ENCODE measurements at regions not wholly inside any gene's neighbourhood (a gene's known extent, or its start where the extent isn't known, plus 50 kb on each side); places are given as distances from the start of the nearest gene placed in this dataset.
"Not testable (repeated sequence)": the region's sequence is repeated elsewhere in the genome, so short reads cannot be mapped to it uniquely, and the experiment has no call there.

GRCh38 chr7:50251765-50252164, 52.8 kb upstream of the IKZF1 start:
- DNase-seq (ENCODE audit: low spot score): no peak

DNA sequence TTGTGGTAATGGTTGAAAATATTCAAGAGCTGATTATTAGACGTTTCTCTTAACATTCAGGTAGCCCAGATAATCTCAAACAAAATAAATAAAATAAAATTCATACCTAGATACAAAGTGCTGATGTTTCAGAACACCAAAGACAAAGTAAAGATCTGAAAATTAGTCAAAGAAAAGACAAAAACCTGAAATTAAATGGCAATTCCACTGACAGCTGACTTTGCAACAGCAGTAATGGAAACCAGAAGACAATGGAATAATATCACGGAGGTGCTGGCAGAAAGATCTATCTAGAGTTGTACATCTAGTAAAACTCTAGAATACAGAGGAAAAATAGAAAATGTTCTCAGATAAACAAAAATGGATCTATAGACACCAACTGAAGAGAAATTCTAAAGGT, 58.0 kb upstream of the IKZF1 start:
- no peak for DNase-seq (ENCODE audit: low spot score)

- DNase-seq (ENCODE audit: low spot score): not testable (repeated sequence)
Observed at GRCh38 chr7:50242111-50242510, 62.4 kb upstream of the IKZF1 start.

- not testable (repeated sequence) for DNase-seq (ENCODE audit: low spot score)
Observed at GRCh38 chr7:50240699-50241098, 63.8 kb upstream of the IKZF1 start.

DNA sequence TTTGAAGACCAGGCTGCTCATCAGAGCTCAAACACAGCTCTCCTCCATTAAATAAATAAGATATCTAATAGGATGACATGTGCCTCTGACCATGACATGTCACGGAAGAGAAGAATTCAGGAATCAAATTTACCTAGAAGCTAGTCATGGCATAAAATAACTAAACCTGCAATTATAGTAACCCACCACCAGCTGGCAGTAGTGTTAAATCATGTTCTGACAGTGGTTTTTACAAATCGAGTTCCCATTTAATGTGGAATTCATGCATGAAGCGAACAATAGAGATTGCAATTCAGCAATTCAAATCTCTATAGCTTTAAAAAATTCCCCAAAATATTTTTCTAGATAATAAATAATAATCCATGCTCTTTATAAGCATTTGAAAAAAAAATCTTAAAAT, 74.6 kb upstream of the IKZF1 start:
- peak; percentile 62 for DNase-seq (ENCODE audit: low spot score)

GRCh38 chr7:50228148-50228547, 76.4 kb upstream of the IKZF1 start:
- no peak for DNase-seq (ENCODE audit: low spot score)

- no peak for DNase-seq (ENCODE audit: low spot score)
Observed at GRCh38 chr7:50227726-50228125, 76.8 kb upstream of the IKZF1 start.

GRCh38 chr7:50226669-50227068, 77.8 kb upstream of the IKZF1 start:
- no peak for DNase-seq (ENCODE audit: low spot score)

DNA sequence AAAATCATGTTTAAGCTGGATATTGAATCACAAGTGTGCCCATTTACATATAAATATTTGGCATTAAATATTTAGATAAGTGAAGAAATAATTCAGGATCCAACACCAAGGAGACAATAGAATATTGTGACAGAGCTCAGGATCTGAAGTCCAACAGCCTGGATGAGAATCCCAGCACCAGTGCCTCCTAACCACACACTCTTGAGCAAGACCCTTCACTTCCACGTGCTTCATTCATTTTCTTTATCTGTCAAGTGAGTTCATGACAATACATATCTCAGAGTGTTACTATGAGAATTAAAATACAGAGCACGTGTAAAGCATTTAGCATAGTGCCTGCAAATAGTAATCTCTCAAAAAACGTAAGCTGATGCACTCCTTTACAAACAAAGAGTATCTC, 78.4 kb upstream of the IKZF1 start:
- no peak for DNase-seq (ENCODE audit: low spot score)

DNA sequence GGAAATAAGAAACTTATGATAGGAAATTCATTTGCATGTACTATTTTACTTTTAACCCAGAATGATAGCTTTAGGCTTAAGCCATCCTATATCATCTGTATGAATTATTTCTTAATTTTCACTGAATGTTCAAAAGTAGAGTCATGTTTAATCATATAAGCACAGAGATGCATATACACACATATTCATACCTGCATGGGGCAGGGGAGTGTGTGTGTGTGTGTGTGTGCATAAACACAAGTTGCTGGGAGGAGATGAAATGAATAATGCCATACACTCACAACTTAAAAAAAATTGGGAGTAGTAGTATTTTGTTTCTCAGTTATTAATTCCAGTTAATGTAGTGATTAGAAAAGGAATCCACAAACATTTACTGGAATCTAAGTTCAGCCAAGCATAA, 83.1 kb upstream of the IKZF1 start:
- no peak for DNase-seq (ENCODE audit: low spot score)

DNA sequence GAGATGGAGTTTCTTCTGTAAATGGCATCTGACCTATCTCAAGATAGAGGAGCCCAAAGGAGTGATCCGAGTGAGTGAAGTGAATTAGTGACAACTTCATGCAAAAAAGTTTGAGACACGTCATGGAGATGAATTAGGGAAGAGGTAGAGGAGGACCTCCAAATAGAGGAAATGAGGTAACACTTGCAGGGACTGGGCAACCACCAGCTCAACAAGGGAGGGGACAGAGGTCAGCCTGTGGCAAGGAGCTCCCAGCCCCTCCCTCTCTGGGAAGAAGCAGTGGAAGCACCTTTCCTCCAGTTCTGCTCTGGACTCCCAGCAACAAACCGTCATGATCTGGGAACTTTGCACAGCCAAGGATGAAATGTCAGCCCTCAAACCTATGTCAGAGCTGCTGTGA, 83.5 kb upstream of the IKZF1 start:
- no peak for DNase-seq (ENCODE audit: low spot score)

- DNase-seq (ENCODE audit: low spot score): no peak
Observed at GRCh38 chr7:50220273-50220672, 84.2 kb upstream of the IKZF1 start.

DNA sequence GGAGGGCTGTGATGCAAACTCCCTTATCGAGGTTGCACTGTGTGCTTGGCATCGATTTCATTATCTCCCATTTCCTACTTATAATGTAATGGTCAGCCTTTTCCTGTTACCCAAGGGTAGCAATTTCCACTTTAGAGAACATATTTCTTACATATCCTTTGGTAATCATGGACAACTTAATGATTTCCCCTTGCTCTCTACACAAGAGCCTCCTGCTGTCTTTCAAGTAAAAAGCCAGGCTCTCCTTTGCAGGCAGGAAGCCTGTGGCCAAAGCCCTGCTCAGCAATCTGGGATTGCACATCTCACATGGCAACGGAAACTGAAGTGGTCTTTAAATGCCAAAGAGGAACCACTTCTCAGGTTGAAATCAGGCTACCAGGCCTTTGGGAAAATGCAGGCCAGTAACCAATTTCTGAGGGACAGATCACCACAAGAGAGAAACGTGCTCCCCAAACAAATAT, 86.7 kb upstream of the IKZF1 start:
- no peak for DNase-seq (ENCODE audit: low spot score)

GRCh38 chr7:50217401-50217800, 87.1 kb upstream of the IKZF1 start:
- DNase-seq (ENCODE audit: low spot score): no peak

DNA sequence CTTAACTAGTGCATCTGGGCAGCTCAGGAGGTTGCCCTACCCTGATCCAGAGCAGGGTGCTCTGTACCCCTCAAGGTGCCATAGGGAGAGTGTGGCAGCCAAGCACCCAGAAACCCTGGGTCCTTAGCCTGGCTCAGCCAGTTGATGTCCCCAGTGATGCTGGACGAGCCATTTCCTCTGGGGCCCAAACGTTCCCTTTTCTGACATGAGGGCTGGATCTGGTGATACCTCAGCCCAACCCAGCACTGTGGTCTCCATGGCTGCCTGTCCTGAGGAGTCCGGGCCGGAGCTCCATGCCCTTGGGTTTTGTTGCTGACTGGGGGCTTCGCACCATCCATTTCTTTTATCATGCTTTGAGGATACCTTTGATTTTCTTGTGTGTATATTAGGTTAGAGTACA, 87.9 kb upstream of the IKZF1 start:
- DNase-seq (ENCODE audit: low spot score): no peak

DNA sequence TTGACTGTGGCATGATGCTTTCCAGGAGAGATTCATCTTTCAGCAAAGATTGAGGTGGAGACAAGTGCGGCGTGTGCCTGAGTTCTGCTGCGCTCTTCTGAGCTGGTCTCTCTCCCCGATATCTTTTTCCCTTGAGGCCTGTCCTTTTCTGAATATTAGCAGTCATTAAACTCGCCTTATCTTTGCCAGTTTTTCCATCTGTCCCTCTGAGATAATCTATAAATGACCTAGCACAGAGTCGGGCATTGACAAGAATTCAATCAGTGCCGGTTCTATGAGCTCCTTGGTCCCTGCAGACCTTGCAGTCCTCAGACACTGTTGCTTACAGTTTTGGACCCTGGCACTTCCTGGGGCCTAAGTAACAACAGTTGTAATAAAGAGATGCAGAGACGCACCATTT, 89.7 kb upstream of the IKZF1 start:
- DNase-seq (ENCODE audit: low spot score): no peak

DNA sequence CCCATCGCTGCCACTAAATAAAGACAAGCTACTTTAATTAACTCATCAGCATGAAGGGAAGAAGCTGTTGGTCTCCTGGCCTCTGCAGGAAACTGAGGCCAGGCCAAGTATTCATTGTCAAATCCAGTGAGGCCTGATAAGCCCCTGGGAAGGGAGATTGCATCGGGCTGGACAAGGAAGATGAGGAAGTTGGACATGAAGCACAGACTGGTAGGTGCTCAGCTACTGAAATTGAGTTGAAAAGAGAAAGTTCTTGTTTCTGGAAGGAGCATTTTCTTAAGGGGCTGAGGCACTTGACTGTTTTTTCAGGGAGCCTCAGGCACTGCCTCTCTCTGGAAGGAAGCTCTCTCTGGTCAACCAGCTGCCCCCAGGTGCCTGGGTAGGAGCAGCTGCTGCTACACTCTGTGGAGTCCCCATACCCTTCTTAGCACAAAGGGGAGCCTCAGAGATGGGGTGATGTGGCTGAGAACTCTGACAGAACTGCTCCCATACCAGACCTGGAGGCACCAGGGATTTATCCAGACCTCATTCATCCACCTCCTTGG, 90.3 kb upstream of the IKZF1 start:
- DNase-seq (ENCODE audit: low spot score): no peak

DNA sequence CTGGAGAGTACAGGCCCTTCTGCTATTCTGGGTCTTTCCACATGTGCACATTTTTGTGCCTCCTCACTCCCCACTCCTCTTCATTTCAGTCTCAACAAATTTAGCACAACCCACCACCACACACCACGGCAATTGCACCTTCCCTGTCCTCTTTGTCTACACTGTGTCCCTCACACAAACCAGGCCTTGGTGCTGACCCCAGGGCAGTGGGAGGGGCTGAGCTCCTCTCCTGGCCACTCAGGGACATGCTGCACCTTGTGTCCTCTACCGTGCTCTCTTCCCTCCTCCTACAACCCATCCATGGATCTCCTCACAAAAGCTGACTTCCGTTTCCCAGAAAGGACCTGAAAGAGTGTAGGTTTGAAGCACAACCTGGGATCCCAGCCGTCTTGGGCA, 90.9 kb upstream of the IKZF1 start:
- DNase-seq (ENCODE audit: low spot score): no peak

DNA sequence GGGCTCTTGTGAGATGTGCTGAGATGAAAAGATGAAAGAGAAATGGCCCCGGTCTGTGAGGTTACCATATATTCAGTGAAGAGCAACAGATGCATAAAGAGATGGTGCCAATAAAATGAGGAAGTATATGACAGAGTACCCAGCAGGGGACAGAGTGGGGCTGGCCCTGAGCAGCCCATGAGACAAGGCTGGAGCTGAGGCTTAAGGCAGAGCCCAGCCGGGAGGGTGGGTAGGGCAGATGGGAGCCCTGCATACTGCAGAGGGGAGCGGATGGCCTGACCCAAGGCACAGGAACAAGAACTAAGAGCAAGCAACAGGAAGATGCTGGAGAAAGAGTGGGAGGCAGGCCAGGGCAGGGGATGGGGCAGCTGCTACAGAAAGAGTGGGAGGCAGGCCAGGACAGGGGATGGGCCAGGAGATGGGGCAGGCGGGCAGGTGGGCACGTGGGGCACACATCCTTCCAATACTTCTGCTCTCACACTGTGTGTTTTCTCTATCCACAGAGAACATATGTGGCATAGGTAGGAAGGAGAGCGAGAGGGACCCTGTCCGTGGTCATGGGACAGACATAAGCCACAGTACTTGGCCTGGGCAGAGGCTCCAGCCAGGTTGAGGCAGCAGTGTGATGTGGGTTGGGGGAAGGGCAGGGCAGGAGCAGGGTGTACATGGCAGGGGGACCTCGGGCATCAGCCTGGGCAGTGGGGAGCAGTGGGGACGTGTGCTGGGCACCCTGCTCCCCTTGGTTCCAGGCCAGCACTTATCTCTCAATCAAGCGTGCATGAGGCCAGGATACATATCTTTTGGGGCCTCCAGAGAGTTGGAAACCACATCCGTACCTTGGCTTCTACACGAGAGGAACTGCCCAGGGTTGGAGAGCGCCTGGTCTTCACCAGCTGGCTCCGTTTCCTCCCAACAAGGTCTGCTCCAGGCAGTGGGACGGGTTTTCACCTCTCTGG, 91.6 kb upstream of the IKZF1 start:
- no peak for DNase-seq (ENCODE audit: low spot score)

GRCh38 chr7:50212016-50212325, 92.5 kb upstream of the IKZF1 start:
- no peak for DNase-seq (ENCODE audit: low spot score)

DNA sequence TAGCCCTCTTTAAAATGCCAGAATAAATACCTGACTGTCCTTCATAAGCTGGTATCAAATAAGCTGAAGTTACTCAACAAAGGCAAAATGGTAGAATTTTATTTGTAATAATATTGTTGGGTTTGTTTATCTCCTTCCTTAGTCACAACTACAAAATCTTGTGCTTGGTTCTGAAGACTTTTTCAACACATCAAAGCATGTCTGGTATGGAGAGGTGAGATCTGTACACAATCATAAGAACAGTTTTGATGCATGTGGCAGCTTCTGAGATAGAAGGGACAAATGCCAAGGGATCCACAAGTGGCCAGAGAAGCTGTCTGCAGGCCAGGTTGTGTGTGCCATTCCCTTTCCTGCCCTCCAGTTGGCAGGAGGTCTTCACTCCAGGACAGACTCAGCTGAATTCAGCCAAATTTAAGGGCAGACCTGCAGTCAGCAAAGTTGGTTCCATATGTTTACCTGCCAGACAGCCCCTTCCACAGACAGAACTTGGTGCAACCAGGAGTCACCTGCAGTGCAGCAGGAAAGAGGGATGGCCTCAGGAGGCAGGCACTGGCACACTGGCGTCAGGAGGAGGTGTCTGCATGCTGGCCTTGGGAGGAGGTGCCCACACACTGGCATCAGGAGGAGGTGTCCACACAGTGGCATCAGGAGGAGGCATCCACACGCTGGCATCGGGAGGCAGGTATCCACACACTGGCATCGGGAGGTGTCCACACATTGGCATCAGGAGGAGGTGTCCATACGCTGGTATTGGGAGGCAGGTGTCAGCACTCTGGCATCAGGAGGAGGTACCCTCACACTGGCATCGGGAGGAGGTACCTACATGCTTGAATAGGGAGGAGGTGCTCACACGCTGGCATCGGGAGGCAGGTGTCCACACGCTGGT, 93.1 kb upstream of the IKZF1 start:
- no peak for DNase-seq (ENCODE audit: low spot score)

DNA sequence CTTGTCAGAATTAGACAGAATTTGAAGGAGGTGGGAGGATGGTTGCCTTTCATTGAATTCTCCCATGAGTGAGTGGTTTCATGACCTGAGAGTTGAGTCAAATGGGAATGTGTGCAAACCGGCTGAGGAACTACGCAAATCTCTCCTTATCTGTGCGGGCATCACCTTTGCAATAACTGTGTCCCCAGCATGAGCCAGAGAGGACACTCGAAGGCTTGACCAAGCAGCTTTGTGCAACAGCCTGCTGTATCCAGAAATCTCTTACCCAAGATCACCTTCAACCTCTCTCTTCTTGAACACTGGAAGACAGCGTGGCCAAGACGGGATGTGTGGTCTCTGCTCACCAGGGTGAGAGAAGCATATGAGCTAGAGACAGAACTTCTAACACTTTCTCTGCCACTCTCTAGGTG, 93.8 kb upstream of the IKZF1 start:
- DNase-seq (ENCODE audit: low spot score): no peak

Measured in hematopoietic multipotent progenitor cell treated with erythropoietin and hydrocortisone succinate and interleukin-3 and kit ligand, for 17 days (in vitro differentiated cells).